ENCODE measurements at regions not wholly inside any gene's neighbourhood (a gene's known extent, or its start where the extent isn't known, plus 50 kb on each side); places are given as distances from the start of the nearest gene placed in this dataset.

GRCh38 chr17:62882284-62882683 lies 74.2 kb upstream of the MARCHF10 start:
- TF ChIP-seq CTCF (conservative IDR thresholded peaks at IDR 0.05; ENCODE audit: low read depth, low read length), result no peak
- no peak for TF ChIP-seq EZH2phosphoT487 (IDR thresholded peaks at IDR 0.05; ENCODE audit: borderline replicate concordance, low read length)
- no peak for TF ChIP-seq EZH2 (IDR thresholded peaks at IDR 0.05; ENCODE audit: low read length, unreplicated experiment)

Data from PC-3 (cell line).